NCI-H82 (cell line): ENCODE measurements at regions not wholly inside any gene's neighbourhood (a gene's known extent, or its start where the extent isn't known, plus 50 kb on each side); places are given as distances from the start of the nearest gene placed in this dataset.

ENCODE experiments used
- DNase-seq: peaks from one replicate; lab custom pipeline; 2025; lab: John Stamatoyannopoulos, UW

DNA sequence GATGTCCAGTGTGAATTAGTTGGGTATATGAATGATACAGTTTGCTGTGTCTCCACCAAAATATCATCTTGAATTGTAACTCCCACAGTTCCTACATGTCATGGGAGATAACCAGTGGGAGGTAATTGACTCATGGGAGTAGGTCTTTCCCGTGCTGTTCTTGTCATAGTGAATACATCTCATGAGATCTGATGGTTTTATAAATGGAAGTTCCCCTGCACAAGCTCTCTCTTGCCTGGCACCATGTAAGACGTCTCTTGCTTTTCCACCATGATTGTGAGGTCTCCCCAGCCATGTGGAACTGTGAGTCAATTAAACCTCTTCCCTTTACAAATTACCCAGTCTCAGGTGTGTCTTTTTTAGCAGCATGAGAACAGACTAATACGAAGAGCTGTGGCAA, 223.0 kb downstream of the AJAP1 start:
- no peak for DNase-seq

DNA sequence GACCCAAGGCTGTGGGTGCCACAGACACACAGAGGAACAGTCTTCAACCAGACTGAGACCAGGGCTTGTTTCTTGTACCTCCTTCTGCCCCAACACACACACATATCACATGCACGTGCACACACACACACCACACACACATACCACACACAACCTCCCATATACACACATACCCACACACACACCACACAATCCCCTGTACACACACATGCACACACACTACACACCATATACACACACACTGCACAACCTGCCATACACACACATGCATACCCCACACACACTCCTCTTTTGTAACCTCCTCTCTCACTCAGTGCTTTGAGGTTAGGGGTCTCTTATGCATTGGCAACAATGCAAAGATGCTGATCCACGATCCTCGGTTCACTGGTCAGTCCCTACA, 217.0 kb downstream of the AJAP1 start:
- DNase-seq: no peak

DNA sequence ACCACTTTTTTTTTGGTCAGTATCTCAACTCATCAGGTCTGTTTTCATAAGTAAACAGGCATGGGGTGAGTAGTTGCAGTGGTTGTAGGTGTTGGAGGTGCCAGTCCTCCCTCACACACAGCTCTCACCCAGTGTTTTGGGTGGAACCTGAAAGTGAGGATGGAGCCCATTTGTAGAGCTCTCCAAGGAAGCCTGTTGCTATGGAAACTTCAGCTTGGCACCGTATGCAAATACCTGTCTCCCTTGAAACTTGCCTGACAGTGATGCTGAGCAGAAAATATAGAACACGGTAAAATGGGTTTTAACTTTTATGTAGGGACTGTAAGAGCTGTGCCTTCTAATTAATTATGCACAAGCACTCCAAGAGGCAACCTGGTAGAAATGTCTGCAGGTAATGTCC, 214.1 kb downstream of the AJAP1 start:
- DNase-seq: no peak

DNA sequence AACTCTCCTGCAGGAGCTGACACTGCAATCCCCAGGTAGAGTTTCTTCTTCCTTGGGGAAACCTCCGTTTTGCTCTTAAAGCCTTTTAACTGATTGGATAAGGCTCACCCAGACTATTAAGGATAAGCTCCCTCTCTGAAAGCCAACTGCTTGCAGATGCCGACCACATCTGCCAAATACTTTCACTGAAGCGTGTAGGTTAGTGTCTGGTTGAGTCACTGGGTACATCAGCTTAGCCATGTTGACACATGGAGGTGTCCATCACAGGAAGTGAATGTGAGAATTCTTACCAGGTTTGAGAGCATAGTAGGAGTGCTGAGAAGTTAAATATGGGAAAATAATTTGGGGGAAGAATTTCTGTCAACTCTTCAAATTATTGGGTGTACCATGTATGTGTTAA, 202.0 kb downstream of the AJAP1 start:
- DNase-seq: no peak

DNA sequence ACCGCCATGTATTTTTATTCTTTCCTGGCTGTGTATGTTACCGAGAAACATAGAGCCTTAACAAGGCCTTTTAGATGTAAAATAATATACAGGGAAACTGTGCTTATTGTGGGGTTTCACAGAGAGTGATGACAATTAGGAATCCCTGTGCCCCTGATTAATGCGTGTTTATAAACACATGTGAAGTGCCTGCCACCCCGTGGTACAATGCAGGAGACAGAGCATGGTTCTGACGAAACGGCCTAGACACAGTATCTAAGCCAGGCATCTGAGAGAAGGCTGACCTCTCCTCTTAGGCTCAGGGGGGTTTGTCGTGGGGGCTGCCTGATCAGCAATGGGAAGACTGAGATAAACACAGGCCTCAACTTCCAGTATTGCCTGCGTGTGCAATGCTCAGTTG, 200.0 kb downstream of the AJAP1 start:
- DNase-seq: no peak

DNA sequence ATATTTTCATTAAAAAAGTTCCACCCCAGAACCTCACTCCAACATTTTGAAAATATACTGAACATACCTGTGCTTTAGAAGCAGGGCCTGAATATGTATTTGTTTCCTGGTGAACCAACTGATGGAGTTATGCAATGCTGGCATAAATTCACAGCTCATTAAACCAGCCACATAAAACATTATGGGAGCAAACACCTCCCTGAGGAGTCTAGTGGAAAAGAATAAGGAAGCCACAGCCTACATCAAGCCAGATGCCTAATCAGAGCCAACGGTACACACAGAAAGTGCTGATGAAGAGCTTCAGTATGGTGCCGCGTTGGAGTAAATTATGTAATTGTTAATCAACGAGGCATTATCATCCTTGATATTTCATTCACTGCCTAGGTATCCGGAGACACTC, 199.5 kb downstream of the AJAP1 start:
- DNase-seq: no peak

DNA sequence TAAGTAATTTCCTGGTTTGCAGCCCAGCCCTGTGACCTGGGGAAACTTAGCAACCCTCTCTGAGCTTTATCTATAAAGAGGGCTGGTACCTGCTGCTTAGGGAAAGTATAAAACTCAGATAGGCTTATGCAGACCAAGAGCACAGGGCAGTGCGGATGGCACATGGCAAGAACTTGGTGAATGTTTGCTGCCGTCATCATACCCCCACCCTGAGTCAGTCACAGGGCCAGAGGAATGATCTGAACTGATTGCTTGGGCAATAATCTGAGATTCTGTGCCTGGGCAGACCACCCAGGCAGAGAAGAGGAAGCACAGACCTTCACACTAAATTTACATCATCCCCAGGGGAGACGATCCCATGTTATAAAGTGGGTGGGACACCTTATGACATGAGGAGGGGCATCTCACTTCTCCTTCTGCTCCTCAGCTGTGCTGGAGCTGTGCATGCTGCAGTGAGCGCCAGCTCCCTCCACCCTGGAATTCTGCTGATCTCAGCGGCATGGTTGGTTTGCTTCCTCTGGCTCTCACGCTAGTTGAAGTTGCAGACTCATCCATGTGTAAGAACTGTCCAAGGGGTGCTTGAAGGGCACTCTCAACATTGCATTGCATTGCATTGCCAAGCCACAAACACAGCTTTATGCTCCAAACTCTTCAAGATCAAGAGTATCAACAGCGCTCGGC, 197.1 kb downstream of the AJAP1 start:
- no peak for DNase-seq

DNA sequence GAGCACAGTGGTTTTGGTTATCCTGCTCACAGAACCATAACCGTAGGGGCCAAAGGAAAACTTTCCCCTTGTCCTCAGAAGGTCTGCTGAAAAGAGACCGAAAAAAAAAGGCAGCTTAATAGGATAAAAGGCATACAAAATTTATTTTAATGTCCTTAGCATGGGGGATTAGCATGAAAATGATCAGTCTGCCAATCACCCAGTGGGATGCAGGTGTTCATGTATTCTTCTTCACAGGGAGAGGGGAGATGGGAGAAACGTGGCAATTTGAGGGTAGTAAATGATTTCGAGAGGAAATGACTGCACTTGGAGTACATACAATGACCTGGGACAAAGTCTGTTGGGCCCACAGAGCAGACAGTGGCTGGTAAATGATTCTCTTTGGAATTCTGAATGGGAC, 194.0 kb downstream of the AJAP1 start:
- DNase-seq: no peak

DNA sequence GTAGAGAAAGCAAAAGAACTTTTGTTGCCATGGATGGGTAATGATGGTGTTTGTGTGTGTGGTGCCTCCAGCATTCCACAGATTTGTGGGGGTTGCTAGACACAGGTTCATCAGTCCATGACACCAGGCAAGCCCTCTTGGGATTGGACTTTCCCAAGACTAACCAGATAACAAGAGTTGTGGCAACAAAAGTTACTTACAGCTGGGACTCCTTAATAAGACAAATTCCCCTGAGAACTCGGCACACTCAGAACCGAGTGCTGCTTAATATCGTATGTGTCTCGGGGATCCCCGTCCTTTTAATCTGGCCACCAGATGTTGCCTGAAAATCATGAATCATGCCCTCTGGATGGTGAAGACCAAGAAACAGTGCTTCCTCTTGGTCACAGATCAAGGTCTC, 193.3 kb downstream of the AJAP1 start:
- no peak for DNase-seq
